ENCODE measurements at regions not wholly inside any gene's neighbourhood (a gene's known extent, or its start where the extent isn't known, plus 50 kb on each side); places are given as distances from the start of the nearest gene placed in this dataset.

GRCh38 chr18:25516121-25516520 is 164.2 kb upstream of the ZNF521 start:
- TF ChIP-seq GATA2 (IDR thresholded peaks at IDR 0.05; ENCODE audit: low read depth, low read length), result no peak
- no peak for TF ChIP-seq GATA3 (IDR thresholded peaks at IDR 0.05; ENCODE audit: low read depth, low read length)

Measured in SH-SY5Y (cell line).